Thyroid gland (tissue), 4 donors: ENCODE measurements at regions not wholly inside any gene's neighbourhood (a gene's known extent, or its start where the extent isn't known, plus 50 kb on each side); places are given as distances from the start of the nearest gene placed in this dataset.

Experiments used
- DNase-seq, 2 donors: peaks; one replicate each; pipeline ENCODE4 v3.0.0-alpha.2; 2019
- H3K27ac ChIP-seq, 3 donors: fragments of 200-600 bp; sonication (generic); 1 replicate in 2 of 3; 2 replicates in 1 of 3; pipeline ENCODE4 v1.5.1; 2016 to 2019; ENCODE audit warnings: mild to moderate bottlenecking in 1 of 3, moderate library complexity in 1 of 3
- H3K27me3 ChIP-seq: fragments of 200-600 bp; sonication (generic); one replicate; pipeline ENCODE4 v1.5.1; 2019
- H3K36me3 ChIP-seq, 2 donors: fragments of 200-600 bp; sonication (generic); one replicate each; pipeline ENCODE4 v1.5.1; 2016 to 2019
- H3K4me1 ChIP-seq, 2 donors: fragments of 200-600 bp; sonication (generic); one replicate each; pipeline ENCODE4 v1.5.1; 2017 to 2019
- H3K4me3 ChIP-seq, 3 donors: fragments of 200-600 bp; sonication (generic); replicated peaks in 1 of 3; 1 replicate in 2 of 3; 2 replicates in 1 of 3; pipeline ENCODE4 v1.5.1; 2016; ENCODE audit warnings: mild to moderate bottlenecking in 1 of 3
- H3K9me3 ChIP-seq: fragments of 200-600 bp; sonication (generic); one replicate; pipeline ENCODE4 v1.5.1; 2017
- CTCF ChIP-seq, 6 experiments: fragments of 200-600 bp in 3 of 6; fragments of 450-650 bp in 3 of 6; sonication (generic) in 3 of 6; IDR thresholded peaks; one replicate each; pipeline ENCODE4 v1.5.1; 2016 to 2019; ENCODE audit warnings: antibody characterized with exemption in 6 of 6, mild to moderate bottlenecking in 2 of 6, inconsistent platforms in 1 of 6, moderate library complexity in 1 of 6
- POLR2A ChIP-seq, 2 donors: fragments of 450-650 bp; IDR thresholded peaks; one replicate each; pipeline ENCODE4 v1.6.1; 2017; ENCODE audit warnings: antibody characterized with exemption in 2 of 2, mild to moderate bottlenecking in 2 of 2, moderate library complexity in 1 of 2
- WGBS, 2 donors: methylation state at CpG; one replicate each; pipeline ENCODE4 v1.1.5; 2017; 5-methylcytosine and 5-hydroxymethylcytosine counted together
- intact Hi-C: fragments of 100-400 bp; cut with DNase I; formaldehyde crosslinking; loops from one replicate; pipeline ENCODE4 v1.15.1; 2023

GRCh38 chr10:128614802-128615553, 488.8 kb upstream of the MKI67 start:
- TF ChIP-seq POLR2A (IDR thresholded peaks at IDR 0.05) (no peak), CTCF (IDR thresholded peaks at IDR 0.05) (no peak)
- no peak overlapping the region for H3K4me3 ChIP-seq
- no peaks in the 10 kb centered on the region for H3K36me3 ChIP-seq
- 78 to 87% methylated on average over 5 of the region's 5 CpGs for WGBS, 2 donors
- H3K4me1 ChIP-seq, result no peaks in the 10 kb centered on the region
- H3K27ac ChIP-seq, result no peak overlapping the region
- no peak for DNase-seq
- no peaks in the 10 kb centered on the region for H3K9me3 ChIP-seq
- intact Hi-C loops, result no loop called here
- H3K27me3 ChIP-seq, result no peaks in the 10 kb centered on the region

DNA sequence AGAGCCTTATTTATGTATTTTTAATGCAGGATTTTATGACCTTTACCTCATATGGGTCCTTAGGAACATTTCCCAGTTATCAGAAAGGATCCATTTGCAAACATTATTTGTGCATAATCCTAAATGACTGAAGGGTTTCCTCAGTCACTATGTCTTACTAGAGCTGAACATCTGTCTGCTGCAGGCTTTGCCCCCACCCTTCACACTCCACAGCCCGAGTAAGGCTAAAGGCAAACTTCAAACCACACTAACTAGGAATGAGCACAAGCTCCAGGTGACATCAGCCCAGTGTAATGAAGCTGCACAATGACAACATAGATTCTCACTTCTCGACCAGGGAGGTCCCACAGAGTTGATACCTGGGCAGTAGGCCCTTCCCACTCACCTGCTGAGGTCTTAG, 491.3 kb upstream of the MKI67 start:
- WGBS, 2 donors, result 45 to 61% methylated on average over 2 of the region's 2 CpGs
- TF ChIP-seq CTCF (IDR thresholded peaks at IDR 0.05) (no peak), POLR2A (IDR thresholded peaks at IDR 0.05) (no peak)
- H3K4me3 ChIP-seq, result no peak overlapping the region
- no peak overlapping the region for H3K27ac ChIP-seq
- H3K4me1 ChIP-seq, result no peaks in the 10 kb centered on the region
- H3K36me3 ChIP-seq, result no peaks in the 10 kb centered on the region
- DNase-seq, result no peak
- intact Hi-C loops, result no loop called here
- no peaks in the 10 kb centered on the region for H3K27me3 ChIP-seq
- H3K9me3 ChIP-seq, result no peaks in the 10 kb centered on the region

- no peaks in the 10 kb centered on the region for H3K27me3 ChIP-seq
- no peak for TF ChIP-seq CTCF (IDR thresholded peaks at IDR 0.05)
- TF ChIP-seq POLR2A (IDR thresholded peaks at IDR 0.05), result no peak
- H3K4me3 ChIP-seq, result no peak overlapping the region
- H3K4me1 ChIP-seq, result no peaks in the 10 kb centered on the region
- 82 to 84% methylated on average over 8 of the region's 8 CpGs for WGBS, 2 donors
- no peak overlapping the region for H3K27ac ChIP-seq
- H3K9me3 ChIP-seq, result no peaks in the 10 kb centered on the region
- intact Hi-C loops, result no loop called here
- no peaks in the 10 kb centered on the region for H3K36me3 ChIP-seq
- DNase-seq, result no peak
These were observed 496.5 kb upstream of the MKI67 start for GRCh38 chr10:128622706-128623105.

DNA sequence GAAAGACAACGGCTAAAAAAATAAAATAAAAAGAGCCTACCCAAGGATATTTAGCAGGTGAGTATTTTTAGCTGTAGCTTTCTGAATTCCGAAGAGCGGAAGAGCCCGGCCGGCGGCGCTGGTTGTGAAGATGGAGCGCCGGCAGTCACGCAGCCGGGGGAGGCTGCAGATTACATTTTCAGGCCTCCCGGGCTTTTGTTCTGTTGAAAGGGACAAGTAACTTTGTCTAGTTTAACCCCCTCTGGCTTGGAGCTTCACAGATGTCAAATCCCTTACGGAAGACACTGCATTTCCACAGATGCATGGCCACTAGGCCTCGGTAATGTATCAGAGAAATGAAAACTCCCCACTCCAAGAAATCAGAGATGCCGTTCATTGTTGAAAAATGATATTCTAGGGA, 497.6 kb upstream of the MKI67 start:
- no peaks in the 10 kb centered on the region for H3K27me3 ChIP-seq
- DNase-seq, result no peak
- no peak overlapping the region for H3K4me3 ChIP-seq
- 78 to 80% methylated on average over 15 of the region's 15 CpGs for WGBS, 2 donors
- intact Hi-C loops, result no loop called here
- H3K27ac ChIP-seq, result no peak overlapping the region
- no peak for TF ChIP-seq POLR2A (IDR thresholded peaks at IDR 0.05)
- TF ChIP-seq CTCF (IDR thresholded peaks at IDR 0.05), result no peak
- no peaks in the 10 kb centered on the region for H3K36me3 ChIP-seq
- H3K4me1 ChIP-seq, result no peaks in the 10 kb centered on the region
- H3K9me3 ChIP-seq, result no peaks in the 10 kb centered on the region

GRCh38 chr10:128624656-128625530, 498.7 kb upstream of the MKI67 start:
- no peak for DNase-seq
- Histone ChIP-seq H3K36me3 (no peaks in the 10 kb centered on the region), H3K4me3 (no peak overlapping the region), H3K27ac (no peak overlapping the region), H3K4me1 (no peaks in the 10 kb centered on the region), H3K9me3 (no peaks in the 10 kb centered on the region), H3K27me3 (no peaks in the 10 kb centered on the region)
- 89 to 93% methylated on average over 18 of the region's 18 CpGs for WGBS, 2 donors
- intact Hi-C loops, result no loop called here
- TF ChIP-seq POLR2A (IDR thresholded peaks at IDR 0.05) (no peak), CTCF (IDR thresholded peaks at IDR 0.05) (no peak)
